ENCODE measurements at regions not wholly inside any gene's neighbourhood (a gene's known extent, or its start where the extent isn't known, plus 50 kb on each side); places are given as distances from the start of the nearest gene placed in this dataset.
"Not testable (repeated sequence)": the region's sequence is repeated elsewhere in the genome, so short reads cannot be mapped to it uniquely, and the experiment has no call there.

DNA sequence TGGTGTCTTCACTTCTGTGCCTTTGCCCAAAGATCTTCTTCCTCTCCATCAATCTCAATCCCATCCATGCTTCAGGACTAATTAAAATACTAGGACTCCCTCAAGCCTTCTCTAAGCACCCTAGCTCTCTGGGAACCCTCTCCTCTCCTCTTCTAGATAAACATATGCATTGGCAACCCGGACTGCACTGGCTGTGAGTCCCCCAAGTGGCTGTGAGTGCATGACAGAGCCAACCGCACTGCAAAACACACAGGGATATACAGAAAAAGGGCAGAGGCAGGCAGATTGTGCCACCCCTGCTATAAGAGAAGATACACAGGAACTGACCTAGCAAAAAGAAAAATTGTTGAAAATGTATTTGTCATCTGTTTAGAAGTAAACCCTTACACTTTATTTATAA, 457.1 kb downstream of the MFSD1 start:
- dilution Hi-C loops (cut with MboI; ENCODE audit: extremely low pct_ligation_motif_present, low sequenced_read_pairs), result no loop called here
- DNase-seq (ENCODE audit: low read depth, low spot score) (no peak), FAIRE-seq (no peak)

DNA sequence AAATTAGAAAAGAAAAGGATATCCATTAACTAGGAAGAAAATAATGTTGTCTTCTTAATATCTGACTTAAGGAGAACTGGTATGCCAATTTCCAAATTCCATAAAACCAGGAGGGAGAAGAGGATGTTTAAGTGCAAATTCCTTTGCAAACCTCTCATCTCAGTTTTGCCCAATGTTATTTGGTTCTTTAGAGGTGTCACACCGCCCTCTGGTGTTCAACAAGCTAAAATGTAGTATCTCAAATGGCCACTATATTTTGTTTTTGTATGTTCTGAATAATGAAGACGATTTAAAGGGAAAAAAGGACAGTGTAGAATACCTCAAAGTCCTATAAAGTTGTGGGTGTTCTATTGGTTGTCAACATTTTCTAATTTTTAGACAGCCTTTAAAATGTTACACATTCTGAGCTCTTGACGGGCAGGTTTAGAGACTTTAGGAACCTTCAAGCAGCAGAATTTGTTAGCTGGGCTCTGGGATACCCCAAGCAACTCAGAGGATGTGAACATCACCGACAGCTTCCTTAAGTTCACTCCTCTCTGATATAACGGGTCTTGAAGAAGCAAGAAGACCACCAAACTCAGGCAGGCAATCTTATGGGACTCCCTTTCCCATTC, 458.3 kb downstream of the MFSD1 start:
- no peaks in the 10 kb centered on the region for H3K36me3 ChIP-seq (ENCODE audit: control insufficient read depth in 2 of 2, extremely low read depth in 1 of 2, insufficient read depth in 2 of 2, low read length in 2 of 2)
- H3K4me1 ChIP-seq (ENCODE audit: control insufficient read depth, extremely low read depth, insufficient read depth, low read length), result no peaks in the 10 kb centered on the region
- no peaks in the 10 kb centered on the region for H3K9me3 ChIP-seq (ENCODE audit: control insufficient read depth, low read depth, low read length)
- peaks cover 5% of the 10 kb centered on the region for H3K27me3 ChIP-seq (ENCODE audit: control insufficient read depth, extremely low read depth, insufficient read depth, low read length)
- no peak for DNase-seq (ENCODE audit: low read depth, low spot score)
- no peaks in the 10 kb centered on the region for H4K20me1 ChIP-seq (ENCODE audit: control insufficient read depth, extremely low read depth, insufficient read depth, low read length)
- no peak overlapping the region for H3K4me3 ChIP-seq (ENCODE audit: control insufficient read depth in 2 of 3, extremely low read depth in 1 of 3, insufficient read depth in 2 of 3, low read depth in 1 of 3, low read length in 3 of 3)
- no peaks in the 10 kb centered on the region for H3K79me2 ChIP-seq (ENCODE audit: control insufficient read depth, insufficient read depth, low read length)
- H3K4me2 ChIP-seq (ENCODE audit: control insufficient read depth, extremely low read depth, insufficient read depth, low read depth, low read length), result no peak overlapping the region
- TF ChIP-seq, protein P1, sequence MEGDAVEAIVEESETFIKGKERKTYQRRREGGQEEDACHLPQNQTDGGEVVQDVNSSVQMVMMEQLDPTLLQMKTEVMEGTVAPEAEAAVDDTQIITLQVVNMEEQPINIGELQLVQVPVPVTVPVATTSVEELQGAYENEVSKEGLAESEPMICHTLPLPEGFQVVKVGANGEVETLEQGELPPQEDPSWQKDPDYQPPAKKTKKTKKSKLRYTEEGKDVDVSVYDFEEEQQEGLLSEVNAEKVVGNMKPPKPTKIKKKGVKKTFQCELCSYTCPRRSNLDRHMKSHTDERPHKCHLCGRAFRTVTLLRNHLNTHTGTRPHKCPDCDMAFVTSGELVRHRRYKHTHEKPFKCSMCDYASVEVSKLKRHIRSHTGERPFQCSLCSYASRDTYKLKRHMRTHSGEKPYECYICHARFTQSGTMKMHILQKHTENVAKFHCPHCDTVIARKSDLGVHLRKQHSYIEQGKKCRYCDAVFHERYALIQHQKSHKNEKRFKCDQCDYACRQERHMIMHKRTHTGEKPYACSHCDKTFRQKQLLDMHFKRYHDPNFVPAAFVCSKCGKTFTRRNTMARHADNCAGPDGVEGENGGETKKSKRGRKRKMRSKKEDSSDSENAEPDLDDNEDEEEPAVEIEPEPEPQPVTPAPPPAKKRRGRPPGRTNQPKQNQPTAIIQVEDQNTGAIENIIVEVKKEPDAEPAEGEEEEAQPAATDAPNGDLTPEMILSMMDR (optimal IDR thresholded peaks at IDR 0.05 in 1 of 3, IDR thresholded peaks at IDR 0.05 in 1 of 3, conservative IDR thresholded peaks at IDR 0.05 in 1 of 3; ENCODE audit: extremely low read depth in 1 of 3, insufficient read depth in 2 of 3, low read length in 3 of 3), result peak; percentile 39 to 57 (median 44)
- TF ChIP-seq EZH2 (IDR thresholded peaks at IDR 0.05; ENCODE audit: low read length), result no peak
- dilution Hi-C loops (cut with MboI; ENCODE audit: extremely low pct_ligation_motif_present, low sequenced_read_pairs), result no loop called here
- no peak overlapping the region for H3K9ac ChIP-seq (ENCODE audit: control insufficient read depth, extremely low read depth, insufficient read depth, low read length)
- no peak overlapping the region for H2AFZ ChIP-seq (ENCODE audit: control insufficient read depth, low read length)
- no peak overlapping the region for H3K27ac ChIP-seq (ENCODE audit: control insufficient read depth, insufficient read depth, low read length)
- no peaks in the 10 kb centered on the region for H3K9me1 ChIP-seq (ENCODE audit: control insufficient read depth, extremely low read depth, insufficient read depth, low read length)
- no peak for FAIRE-seq

More for the DNA sequence above, 457.1 kb downstream of the MFSD1 start:
- no peak overlapping the region for H2AFZ ChIP-seq (ENCODE audit: control insufficient read depth, low read length)
- H3K4me3 ChIP-seq (ENCODE audit: control insufficient read depth in 2 of 3, extremely low read depth in 1 of 3, insufficient read depth in 2 of 3, low read depth in 1 of 3, low read length in 3 of 3), result no peak overlapping the region
- no peaks in the 10 kb centered on the region for H3K4me1 ChIP-seq (ENCODE audit: control insufficient read depth, extremely low read depth, insufficient read depth, low read length)
- H3K79me2 ChIP-seq (ENCODE audit: control insufficient read depth, insufficient read depth, low read length), result no peaks in the 10 kb centered on the region
- H3K9me3 ChIP-seq (ENCODE audit: control insufficient read depth, low read depth, low read length), result no peaks in the 10 kb centered on the region
- H3K9me1 ChIP-seq (ENCODE audit: control insufficient read depth, extremely low read depth, insufficient read depth, low read length), result no peaks in the 10 kb centered on the region
- no peak overlapping the region for H3K9ac ChIP-seq (ENCODE audit: control insufficient read depth, extremely low read depth, insufficient read depth, low read length)
- TF ChIP-seq EZH2 (IDR thresholded peaks at IDR 0.05; ENCODE audit: low read length), result no peak
- TF ChIP-seq, protein P1 (optimal IDR thresholded peaks at IDR 0.05 in 1 of 3, IDR thresholded peaks at IDR 0.05 in 1 of 3, conservative IDR thresholded peaks at IDR 0.05 in 1 of 3; ENCODE audit: extremely low read depth in 1 of 3, insufficient read depth in 2 of 3, low read length in 3 of 3), result no peak
- no peaks in the 10 kb centered on the region for H4K20me1 ChIP-seq (ENCODE audit: control insufficient read depth, extremely low read depth, insufficient read depth, low read length)
- H3K36me3 ChIP-seq (ENCODE audit: control insufficient read depth in 2 of 2, extremely low read depth in 1 of 2, insufficient read depth in 2 of 2, low read length in 2 of 2), result no peaks in the 10 kb centered on the region
- no peak overlapping the region for H3K4me2 ChIP-seq (ENCODE audit: control insufficient read depth, extremely low read depth, insufficient read depth, low read depth, low read length)
- H3K27me3 ChIP-seq (ENCODE audit: control insufficient read depth, extremely low read depth, insufficient read depth, low read length), result peaks cover 5% of the 10 kb centered on the region
- no peak overlapping the region for H3K27ac ChIP-seq (ENCODE audit: control insufficient read depth, insufficient read depth, low read length)

DNA sequence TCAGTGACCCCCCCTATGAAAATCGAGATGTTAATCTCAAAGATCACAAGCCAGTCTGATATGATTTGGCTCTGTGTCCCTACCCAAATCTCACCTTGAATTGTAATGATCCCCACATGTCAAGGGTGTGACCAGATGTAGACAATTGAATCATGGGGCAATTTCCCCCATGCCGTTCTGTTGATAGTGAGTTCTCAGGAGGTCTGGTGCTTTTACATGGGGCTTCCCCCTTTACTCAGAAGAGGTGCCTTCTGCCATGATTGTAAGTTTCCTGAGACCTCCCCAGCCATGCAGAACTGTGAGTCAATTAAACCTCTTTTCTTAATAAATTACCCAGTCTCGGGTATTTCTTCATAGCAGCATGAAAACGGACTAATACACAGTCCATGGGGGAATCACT, 459.5 kb downstream of the MFSD1 start:
- H3K9ac ChIP-seq (ENCODE audit: control insufficient read depth, extremely low read depth, insufficient read depth, low read length); H3K27me3 ChIP-seq (ENCODE audit: control insufficient read depth, extremely low read depth, insufficient read depth, low read length); H3K36me3 ChIP-seq (ENCODE audit: control insufficient read depth in 2 of 2, extremely low read depth in 1 of 2, insufficient read depth in 2 of 2, low read length in 2 of 2); dilution Hi-C loops (cut with MboI; ENCODE audit: extremely low pct_ligation_motif_present, low sequenced_read_pairs); H3K9me3 ChIP-seq (ENCODE audit: control insufficient read depth, low read depth, low read length); H2AFZ ChIP-seq (ENCODE audit: control insufficient read depth, low read length); H3K9me1 ChIP-seq (ENCODE audit: control insufficient read depth, extremely low read depth, insufficient read depth, low read length); H3K4me3 ChIP-seq (ENCODE audit: control insufficient read depth in 2 of 3, extremely low read depth in 1 of 3, insufficient read depth in 2 of 3, low read depth in 1 of 3, low read length in 3 of 3); H3K4me1 ChIP-seq (ENCODE audit: control insufficient read depth, extremely low read depth, insufficient read depth, low read length); H3K79me2 ChIP-seq (ENCODE audit: control insufficient read depth, insufficient read depth, low read length); FAIRE-seq; DNase-seq (ENCODE audit: low read depth, low spot score); H3K27ac ChIP-seq (ENCODE audit: control insufficient read depth, insufficient read depth, low read length); H3K4me2 ChIP-seq (ENCODE audit: control insufficient read depth, extremely low read depth, insufficient read depth, low read depth, low read length); H4K20me1 ChIP-seq (ENCODE audit: control insufficient read depth, extremely low read depth, insufficient read depth, low read length): not testable (repeated sequence)
